Prostate gland (tissue), 2 donors: ENCODE measurements at regions not wholly inside any gene's neighbourhood (a gene's known extent, or its start where the extent isn't known, plus 50 kb on each side); places are given as distances from the start of the nearest gene placed in this dataset.

Source experiments
- CTCF ChIP-seq, 4 experiments: fragments of 200-600 bp in 2 of 4; fragments of 450-650 bp in 2 of 4; sonication (generic) in 2 of 4; IDR thresholded peaks; 1 replicate in 3 of 4; 2 replicates in 1 of 4; pipeline ENCODE4 v1.5.1; 2016 to 2019; ENCODE audit warnings: antibody characterized with exemption in 4 of 4, mild to moderate bottlenecking in 2 of 4, moderate library complexity in 2 of 4
- POLR2A ChIP-seq: fragments of 450-650 bp; IDR thresholded peaks from one replicate; pipeline ENCODE4 v1.6.1; 2016; ENCODE audit warnings: antibody characterized with exemption, mild to moderate bottlenecking

- no peak for TF ChIP-seq CTCF (IDR thresholded peaks at IDR 0.05)
- TF ChIP-seq POLR2A: no peak
Measured at GRCh38 chr12:64983771-64984278, 137.3 kb downstream of the WIF1 start.
